ENCODE measurements at regions not wholly inside any gene's neighbourhood (a gene's known extent, or its start where the extent isn't known, plus 50 kb on each side); places are given as distances from the start of the nearest gene placed in this dataset.
A peak's percentile ranks its signal among the peaks of the same experiment; 100 is the strongest.

DNA sequence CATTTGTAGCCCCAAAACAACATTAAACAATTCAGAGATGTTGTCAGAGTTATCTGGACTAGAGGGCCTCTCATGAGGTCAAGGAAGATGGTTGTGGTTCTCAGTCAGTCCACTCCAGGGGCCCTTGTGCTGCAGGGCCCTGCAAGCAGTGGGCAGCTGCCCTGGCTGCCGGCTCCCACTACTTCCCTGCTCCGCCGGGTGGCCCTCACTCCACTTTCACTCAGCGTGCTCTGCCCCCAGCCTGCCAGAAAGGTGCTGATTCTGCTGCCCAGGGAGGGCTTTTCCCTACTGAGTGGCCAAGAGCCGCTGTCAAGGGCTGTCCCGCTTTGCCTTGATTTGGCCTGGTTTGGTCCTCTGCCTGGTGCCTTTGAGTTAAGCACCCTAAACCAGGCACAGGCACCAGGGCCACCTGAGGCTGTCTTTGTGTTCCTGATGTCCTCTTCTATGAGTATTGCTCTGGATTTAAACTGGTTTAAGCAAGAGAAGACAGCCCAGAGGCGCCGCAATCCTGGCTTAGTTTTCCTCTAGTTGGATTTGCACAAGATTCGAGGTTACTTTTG is 117.2 kb downstream of the GADD45G start:
- no peak for DNase-seq (ENCODE audit: low read depth in 2 of 2)

DNA sequence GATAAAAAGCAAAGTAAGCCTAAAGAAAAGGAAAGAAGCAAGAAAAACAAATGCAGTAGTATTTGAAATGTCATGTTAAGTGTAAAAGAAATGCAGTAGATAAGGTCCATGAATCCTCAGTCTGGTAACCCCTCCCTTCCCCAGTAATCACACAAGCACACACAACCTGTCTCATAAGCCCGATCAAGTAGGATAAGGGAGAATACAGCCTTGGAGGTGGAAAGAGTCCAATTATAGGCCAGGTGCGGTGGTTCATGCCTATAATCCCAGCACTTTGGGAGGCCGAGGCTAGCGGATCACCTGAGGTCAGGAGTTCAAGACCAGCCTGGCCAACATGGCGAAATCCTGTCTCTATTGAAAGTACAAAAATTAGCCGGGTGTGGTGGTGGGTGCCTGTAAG is 117.9 kb downstream of the GADD45G start:
- DNase-seq (ENCODE audit: low read depth in 2 of 2) = no peak

DNA sequence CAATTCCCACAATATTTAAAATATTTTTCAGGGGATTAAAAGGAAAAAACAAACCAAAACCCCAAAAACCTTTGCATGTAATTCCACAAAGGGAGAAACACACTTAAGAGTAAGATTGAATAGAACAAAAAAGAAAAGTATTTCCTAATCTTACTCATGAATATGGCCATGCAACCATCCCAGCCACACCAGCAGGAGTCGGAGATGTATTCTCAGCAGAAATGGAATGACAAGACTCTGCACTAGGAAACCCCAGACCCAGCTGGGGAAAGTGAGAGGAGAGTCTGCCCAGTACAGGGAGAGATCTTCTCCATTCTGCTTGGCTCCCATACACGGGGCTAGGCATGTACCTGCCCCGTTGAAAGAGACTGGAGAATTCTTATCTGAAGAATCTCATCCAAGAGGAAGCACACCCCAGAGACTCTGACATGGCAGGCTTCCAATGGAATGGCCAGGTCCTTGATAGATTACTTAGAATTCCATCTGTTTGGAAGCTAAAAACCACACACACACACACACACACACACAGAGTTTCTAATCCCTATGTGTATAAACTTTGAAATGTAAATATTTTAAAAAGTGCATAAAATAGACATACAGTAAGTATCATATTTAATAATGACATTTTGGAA is 118.8 kb downstream of the GADD45G start:
- DNase-seq (ENCODE audit: low read depth in 2 of 2) = no peak

DNA sequence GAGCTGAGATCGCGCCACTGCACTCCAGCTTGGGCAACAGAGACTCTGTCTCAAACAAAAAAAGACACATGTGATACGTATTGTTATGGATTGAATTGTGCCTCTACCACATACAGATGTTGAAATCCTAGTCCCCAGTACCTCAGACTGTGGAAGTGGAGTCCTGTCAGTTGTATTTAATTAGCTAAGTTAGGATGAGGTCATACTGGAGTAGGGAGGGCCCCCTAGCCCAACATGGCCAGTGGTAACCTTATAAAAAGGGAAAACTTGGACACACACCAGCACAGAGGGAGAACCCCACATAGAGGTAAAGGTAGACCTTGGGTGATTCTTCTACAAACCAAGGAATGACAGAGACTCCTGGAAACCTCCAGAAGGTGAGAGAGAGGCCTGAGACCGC is 119.8 kb downstream of the GADD45G start:
- DNase-seq (ENCODE audit: low read depth in 2 of 2) = no peak

DNA sequence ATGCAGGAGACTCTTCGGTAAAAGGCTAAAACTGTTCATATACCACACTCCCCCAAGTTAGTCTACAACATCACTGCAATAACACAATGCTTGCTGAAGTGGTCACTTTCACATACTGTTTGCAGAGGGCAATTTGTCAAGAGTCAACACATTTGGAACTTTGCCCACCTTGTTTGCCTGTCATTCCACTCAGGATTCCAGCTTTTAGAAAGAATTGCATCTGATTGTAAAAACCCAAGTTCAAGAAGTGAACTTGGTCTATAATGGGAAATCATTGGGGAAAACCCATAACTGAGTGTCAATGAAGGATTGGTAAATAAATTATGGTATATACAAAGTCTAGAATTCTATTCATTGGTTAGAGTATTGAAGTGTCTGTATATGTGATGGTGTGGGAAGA is 120.5 kb downstream of the GADD45G start:
- DNase-seq (ENCODE audit: low read depth in 2 of 2) = no peak

DNA sequence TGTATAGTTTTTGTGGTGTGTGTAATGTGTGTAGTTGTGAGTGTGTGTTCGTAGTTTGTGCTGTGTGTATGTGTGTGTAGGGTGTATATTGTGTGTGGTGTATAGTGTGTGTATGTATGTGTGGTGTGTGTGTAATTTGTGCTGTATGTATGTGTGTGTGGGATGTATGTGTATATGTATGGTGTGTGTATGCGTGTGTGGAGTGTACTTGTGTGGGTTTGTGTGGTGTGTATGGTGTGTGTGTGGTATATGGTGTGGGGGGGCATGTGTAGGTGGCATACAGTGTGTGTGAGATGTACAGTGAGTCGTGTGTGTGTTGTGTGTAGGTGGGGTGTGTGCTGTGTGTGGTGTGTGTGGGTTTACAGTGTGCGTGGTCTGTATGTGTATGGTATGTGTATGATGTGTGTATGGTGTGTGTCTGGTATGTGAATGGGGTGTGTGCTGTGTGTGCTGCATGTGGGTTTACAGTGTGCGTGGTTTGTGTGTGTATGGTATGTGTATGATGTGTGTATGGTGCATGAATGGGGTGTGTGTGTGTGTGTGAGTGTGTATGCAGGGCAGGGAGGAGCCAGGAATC is 125.2 kb downstream of the GADD45G start:
- DNase-seq (ENCODE audit: low read depth in 2 of 2) = no peak

DNA sequence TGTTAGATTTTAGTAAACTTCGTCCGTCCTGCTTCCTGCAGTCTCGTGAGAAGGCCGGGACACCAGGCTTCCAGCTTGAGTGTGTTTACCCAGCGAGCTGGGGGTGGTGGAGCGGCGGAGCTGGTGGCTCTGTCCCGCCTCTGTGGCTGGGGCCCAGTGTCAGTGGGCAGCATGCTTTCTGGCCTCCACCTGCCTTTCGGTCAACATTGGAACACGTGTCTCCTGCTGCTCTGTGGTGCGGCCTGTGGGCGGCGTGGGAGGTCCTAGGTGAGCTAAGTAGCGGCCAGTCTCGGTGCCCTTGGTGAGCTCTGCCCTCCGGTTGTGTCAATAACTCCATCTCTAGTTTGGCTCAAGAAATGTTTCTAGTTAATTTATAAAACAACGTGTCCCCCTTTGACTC is 125.9 kb downstream of the GADD45G start:
- DNase-seq (ENCODE audit: low read depth in 2 of 2) = no peak

DNA sequence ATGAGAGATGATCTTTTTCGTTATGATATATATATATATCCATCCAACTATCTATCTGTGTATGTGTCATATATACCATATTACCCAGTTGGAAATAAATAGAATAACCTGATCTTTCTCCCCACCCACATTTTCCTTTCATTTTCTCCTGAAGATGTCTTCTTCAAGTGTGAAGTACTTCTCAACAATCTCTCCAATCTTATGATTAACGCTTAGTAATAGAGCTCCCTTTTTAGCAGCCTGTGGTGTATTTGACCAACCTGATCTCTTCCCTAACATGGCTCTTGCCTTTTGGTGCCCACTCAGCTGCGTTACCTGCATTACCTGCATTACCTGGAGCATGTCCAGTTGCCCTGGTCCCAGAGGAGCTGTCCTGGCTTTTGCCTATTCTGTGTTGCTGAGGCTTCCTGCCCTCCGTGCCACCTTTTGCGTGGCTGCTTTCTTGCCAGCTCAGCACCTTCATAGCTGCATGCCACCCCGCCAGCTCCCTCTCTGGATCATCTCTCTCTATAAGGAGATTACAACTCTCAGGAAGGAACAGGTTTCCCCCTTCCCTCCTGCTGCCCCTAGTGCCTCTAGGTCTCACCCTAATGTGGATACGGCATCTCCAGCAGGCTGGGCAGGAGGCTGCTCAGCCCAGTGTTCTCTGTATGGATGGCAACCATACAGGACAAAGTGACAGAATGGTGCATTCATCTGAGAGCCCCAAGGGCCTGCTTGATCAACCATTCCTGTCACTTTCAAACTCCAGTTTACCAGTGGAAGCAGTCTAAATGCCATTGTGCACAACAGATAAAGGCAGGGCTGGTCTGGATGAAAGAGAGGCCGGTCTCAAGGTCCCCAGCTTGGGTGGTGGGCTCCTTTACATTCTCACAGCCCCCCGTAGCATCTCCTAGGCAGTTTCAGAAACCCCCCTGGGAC is 126.7 kb downstream of the GADD45G start:
- DNase-seq (ENCODE audit: low read depth in 2 of 2) = no peak

DNA sequence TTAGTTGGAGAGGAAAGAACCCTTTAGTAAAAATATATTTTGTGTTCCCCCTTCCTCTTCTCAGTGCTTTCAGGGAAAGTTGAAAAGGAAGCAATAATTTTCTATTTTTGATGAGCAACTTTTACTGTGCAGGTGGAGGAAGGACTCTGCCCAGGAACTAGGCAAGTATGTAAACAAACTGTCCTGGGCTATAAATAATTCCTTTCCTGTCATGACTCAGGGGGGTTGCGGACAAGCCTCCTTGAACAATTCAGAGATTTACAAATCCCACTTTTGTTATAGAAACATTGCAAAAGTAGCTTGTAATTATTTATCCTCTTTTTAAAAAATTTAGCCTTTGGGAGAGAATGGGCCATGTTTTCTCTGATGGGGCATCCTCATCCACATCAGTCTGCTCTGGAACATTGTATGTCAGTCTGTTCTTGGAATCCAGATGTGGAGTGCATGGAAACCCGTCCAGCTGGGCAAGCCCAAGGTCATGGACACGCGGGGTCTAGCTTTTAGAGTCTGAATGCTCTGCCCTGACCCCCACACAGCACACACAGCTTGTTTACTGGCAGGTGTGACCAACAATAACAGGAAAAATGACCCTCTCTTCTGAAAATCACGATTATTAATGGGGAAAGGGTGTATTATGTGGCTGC is 127.6 kb downstream of the GADD45G start:
- DNase-seq (ENCODE audit: low read depth in 2 of 2) = no peak

DNA sequence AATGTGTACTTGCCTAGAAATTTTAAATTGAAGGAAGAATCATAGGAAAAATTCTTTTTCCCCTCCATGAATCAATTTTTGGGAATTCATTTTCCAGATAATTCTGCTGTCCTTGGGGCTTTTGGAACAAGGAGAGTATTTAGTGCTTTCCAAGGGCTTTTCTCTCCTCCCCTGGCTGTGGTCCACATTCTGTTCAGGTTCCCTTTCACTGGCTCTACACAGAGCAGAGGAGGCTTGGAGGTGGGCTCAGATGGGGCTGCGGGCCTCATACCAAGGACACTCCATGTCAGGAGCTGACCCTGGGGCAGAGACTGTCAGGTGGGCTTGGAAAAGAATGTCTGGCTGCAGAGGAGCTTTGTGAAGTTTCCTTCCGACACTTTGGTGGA is 128.1 kb downstream of the GADD45G start:
- DNase-seq (ENCODE audit: low read depth in 2 of 2) = no peak

DNA sequence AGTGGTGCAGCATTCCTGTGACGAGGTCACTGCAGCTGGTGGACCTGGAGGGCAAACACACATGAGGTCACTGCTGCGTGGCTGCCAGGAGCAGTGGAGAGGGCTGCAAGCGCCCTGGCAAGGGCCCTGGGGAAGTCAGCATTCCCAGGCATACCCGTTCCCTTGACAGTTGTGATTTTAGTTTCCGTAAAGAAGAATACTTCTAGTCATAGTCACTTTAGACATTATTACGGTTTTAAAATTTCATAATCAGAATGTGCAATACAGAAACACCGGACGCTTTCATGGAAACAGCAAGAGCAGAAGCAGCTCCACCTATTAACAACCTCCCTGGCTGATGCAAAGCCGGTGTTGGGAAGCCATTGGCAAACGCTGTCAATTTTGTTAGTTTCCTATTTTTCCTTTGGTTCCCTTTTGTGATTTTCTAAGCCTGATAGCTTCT is 129.8 kb downstream of the GADD45G start:
- no peak for DNase-seq (ENCODE audit: low read depth in 2 of 2)

DNA sequence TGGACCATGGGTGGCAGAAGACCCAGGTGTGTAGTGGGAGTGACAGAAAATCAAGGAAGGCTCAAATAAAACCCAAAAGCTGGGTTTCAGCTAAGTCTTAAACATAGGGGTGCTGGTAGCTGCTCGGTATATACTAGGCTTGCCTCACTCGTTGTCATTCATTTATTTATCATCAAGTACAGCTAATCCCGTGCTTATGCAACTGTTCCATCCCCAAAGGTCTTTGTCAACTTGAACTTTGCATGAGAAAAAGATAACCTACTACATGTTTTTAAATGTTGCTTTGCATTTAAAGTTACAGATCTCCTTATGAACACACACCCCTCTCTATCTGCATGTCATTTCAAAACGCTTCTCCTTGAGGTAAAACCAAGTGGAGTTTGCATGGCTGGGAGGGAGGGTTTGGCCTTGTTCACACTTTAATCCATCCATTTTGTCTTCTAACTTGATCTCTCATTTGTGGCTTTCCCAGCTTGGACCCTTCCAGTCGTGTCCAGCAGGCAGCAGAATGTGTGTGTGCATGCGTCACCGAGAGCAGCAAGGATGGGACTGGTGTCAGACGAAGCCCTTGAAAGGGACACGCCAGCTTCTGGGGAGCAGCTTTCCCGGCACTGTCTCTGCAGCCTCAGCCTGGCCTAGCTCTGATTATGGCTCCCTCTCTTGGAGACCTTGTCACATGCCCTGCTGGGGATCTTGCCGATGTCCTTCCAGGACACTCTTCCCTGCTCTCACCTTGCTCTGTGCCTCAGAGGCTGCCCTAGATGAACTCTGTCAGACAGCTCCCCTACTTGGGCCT is 133.5 kb downstream of the GADD45G start:
- no peak for DNase-seq (ENCODE audit: low read depth in 2 of 2)

DNA sequence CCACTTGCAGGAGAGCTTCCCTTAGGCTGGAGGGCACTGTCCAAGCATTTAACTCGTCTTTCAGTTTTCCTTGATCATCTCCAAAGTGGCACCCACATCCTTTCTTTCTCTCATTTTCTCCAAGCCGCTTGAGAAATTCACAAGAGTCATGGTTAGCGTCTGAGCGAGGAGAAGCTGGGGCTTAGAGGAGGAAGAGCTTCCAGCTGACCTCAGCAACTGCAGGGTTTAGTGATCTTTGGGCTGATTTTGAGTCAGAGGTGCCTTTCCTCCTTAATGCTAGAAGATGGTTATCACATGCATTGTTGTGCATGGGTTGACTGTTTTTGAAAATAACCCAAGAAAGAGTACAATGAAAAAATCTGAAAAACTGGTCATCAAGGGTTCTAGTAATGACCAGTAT is 134.7 kb downstream of the GADD45G start:
- DNase-seq (ENCODE audit: low read depth in 2 of 2) = peak in 1 of 2 donors; percentile 21

DNA sequence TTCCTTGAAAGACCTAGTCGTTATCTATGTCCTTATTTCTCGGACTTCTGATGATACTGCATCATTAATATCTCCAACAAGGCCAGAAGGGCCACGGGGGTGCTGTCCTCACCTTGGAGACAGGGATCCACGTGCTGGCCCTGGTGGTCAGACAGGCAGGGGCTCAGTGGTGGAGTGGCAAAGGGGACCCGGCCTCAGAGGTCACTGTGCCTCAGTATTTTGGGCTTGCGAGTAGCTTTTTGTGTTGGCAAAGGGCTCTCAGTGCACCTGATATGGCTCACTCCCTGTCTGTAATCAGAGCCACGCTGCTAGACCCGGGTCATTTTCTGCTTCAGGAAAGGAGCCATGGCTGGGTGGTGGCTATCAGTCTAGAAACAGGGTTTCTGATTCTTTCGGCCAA is 135.1 kb downstream of the GADD45G start:
- DNase-seq (ENCODE audit: low read depth in 2 of 2) = no peak

DNA sequence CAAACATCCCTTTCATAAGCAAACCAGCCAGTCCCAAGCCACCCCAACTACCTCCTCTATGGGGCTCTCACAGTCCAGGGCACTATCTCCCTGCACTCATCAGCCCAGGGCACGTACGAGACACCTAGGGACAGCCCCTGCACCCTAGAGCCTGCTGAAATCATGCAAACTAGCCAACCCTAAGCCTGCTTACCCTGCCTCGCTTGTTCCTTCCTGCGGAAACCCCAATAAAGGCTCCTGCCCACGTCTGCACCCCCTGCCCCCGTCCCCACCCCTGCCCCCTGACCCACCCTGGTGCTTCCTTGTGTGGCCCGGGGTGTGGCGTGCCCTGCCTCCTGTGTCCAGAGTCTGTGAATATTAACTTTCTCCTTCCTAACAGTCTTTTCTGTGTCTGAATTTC is 135.9 kb downstream of the GADD45G start:
- DNase-seq (ENCODE audit: low read depth in 2 of 2) = peak; percentile 20 to 27

DNA sequence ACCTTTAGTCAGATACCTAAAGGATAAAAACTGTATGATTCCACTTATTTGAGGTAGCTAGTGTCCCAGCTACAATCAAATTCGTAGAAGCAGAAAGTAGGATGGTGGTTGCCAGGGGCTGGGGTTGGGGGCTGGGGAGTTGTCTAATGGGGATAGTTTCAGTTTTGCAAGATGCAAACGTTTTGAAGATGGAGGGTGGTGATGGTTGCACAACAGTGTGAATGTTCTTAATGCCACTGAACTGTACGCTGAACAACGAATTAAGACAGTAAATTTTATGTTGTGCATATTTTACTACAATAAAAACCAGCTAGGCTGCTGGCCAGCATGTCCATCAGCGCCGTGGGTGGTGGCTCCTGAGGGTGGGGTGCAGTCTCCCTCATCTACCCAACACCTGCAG is 137.8 kb downstream of the GADD45G start:
- DNase-seq (ENCODE audit: low read depth in 2 of 2) = no peak

DNA sequence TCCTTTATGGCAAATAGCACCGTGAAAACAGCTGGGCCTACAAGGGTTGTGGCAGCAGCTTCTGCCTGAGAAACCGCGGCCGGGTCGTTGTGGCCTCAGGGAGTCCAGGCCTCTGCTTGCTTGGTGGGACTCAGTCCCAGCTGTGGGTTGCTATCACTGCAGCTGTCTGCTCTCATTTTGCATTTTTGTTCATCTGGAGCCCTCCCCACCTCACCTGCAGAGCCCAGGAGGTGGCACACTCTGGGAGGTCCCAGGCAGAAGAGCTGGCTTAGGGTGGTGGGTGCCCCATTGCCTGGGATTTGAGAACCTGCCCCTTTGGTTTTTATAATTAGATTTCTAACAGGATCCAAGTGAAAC is 138.4 kb downstream of the GADD45G start:
- DNase-seq (ENCODE audit: low read depth in 2 of 2) = no peak

DNA sequence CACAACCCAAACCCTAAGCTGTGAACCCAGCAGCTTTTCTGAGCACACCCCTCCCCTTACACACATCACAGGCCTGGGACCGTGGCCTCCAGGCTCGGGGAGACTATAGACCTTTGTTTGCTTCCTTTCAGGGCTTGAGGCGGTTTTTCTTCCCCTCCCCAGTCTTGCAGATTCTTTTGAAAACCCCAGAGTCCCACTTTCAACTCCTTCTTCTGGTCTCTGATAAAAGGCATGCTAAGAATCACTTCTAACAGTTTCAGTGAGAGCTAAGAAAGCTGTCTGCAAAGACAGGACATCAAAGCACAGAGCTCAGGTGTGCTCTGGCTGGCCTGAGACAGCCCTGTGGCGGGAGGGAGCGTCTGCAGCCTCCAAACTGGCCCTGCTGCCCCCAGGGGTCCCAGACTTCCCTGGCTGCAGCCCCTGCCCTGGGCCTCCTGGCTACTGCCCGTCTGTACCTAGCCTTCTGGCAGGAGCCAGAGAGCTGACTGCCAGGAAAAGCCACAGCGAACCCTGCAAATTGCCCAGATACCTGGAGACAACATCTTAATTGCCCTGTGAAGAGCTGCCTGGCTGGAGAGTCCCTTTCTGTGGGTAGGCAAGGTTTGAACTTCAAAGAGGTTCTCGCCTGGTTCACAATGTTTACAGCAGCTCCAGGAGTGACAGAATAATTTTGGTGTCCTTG is 138.9 kb downstream of the GADD45G start:
- DNase-seq (ENCODE audit: low read depth in 2 of 2) = no peak

DNA sequence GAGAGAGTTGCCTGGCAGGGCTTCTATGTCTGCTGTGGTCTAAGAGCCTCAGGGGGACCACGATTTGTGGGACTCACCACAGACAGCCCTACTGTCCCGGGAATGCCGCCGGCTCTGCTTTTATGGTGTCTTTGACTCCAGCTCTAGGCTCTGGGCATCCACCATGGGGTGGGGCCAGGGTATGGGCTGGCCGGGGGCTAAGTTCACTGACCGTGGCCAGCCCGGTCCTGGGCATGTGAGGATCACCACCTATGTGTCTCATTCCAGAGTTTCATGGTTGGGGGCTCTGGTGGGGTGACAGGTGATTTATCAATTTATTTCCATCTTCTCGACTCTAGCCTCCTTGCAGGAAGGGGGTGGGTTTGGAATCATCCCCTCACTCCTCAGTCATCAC is 139.4 kb downstream of the GADD45G start:
- no peak for DNase-seq (ENCODE audit: low read depth in 2 of 2)

DNA sequence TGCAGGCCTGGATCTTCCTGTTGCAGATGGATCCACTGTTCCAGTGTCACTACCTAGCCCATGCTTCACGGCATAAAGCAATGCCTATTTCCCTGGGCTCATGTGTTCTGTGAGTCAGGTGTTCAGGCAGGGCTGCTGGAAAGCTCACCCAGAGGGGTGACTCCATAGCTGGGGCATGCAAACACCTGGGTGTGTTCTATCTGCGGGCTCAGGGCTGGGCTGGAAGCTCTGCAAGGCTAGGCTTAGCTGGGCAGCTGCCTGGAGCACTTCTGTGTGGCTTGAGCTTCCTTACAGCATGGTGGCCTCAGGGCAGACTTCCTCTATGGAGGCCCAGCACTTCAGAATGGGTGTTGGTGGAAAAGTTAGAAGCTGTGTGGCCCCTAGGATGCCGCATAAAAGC is 139.9 kb downstream of the GADD45G start:
- DNase-seq (ENCODE audit: low read depth in 2 of 2) = no peak

Data from stimulated activated CD4-positive, alpha-beta T cell treated with anti-CD3 and anti-CD28 coated beads, Interleukin-4, amount 100 ng/mL, for 48 hours (primary cell).